Tibial nerve (tissue), 4 donors: ENCODE measurements at regions not wholly inside any gene's neighbourhood (a gene's known extent, or its start where the extent isn't known, plus 50 kb on each side); places are given as distances from the start of the nearest gene placed in this dataset.

Source experiments
- DNase-seq, 2 donors: peaks; one replicate each; pipeline ENCODE4 v3.0.0-alpha.2; 2019; ENCODE audit warnings: low spot score in 2 of 2
- H3K27ac ChIP-seq, 4 donors: fragments of 200-600 bp; sonication (generic) in 3 of 4; one replicate each; pipeline ENCODE4 v1.5.1; 2017 to 2019; ENCODE audit warnings: mild to moderate bottlenecking in 1 of 4
- H3K27me3 ChIP-seq, 2 donors: fragments of 200-600 bp; sonication (generic) in 1 of 2; one replicate each; pipeline versions ENCODE4 v1.5.1 to v1.6.0; 2017 to 2019
- H3K36me3 ChIP-seq, 3 donors: fragments of 200-600 bp; sonication (generic); one replicate each; pipeline ENCODE4 v1.5.1; 2018 to 2019
- H3K4me1 ChIP-seq, 4 donors: fragments of 200-600 bp; sonication (generic) in 3 of 4; one replicate each; pipeline ENCODE4 v1.5.1; 2017 to 2019
- H3K4me3 ChIP-seq, 4 donors: fragments of 200-600 bp; sonication (generic) in 3 of 4; one replicate each; pipeline ENCODE4 v1.5.1; 2017 to 2019; ENCODE audit warnings: mild to moderate bottlenecking in 1 of 4, moderate library complexity in 1 of 4
- H3K9me3 ChIP-seq, 4 donors: fragments of 200-600 bp; sonication (generic) in 3 of 4; one replicate each; pipeline ENCODE4 v1.5.1; 2017 to 2019
- EP300 ChIP-seq, 2 donors: sonication (generic); formaldehyde crosslinking; IDR thresholded peaks; one replicate each; pipeline ENCODE4 v1.6.1; 2017; ENCODE audit warnings: antibody characterized with exemption in 2 of 2, mild to moderate bottlenecking in 1 of 2
- POLR2A ChIP-seq, 2 donors: fragments of 450-650 bp; IDR thresholded peaks; one replicate each; pipeline ENCODE4 v1.6.1; 2017; ENCODE audit warnings: antibody characterized with exemption in 2 of 2, mild to moderate bottlenecking in 2 of 2, moderate library complexity in 2 of 2
- WGBS, 2 donors: methylation state at CpG; one replicate each; pipeline ENCODE4 v1.1.5; 2018; 5-methylcytosine and 5-hydroxymethylcytosine counted together
- TF ChIP-seq, protein P1 (sequence below), 5 experiments: fragments of 200-600 bp in 3 of 5; fragments of 450-650 bp in 2 of 5; sonication (generic) in 3 of 5; IDR thresholded peaks; one replicate each; pipeline ENCODE4 v1.5.1; 2016 to 2019; ENCODE audit warnings: antibody characterized with exemption in 5 of 5, mild to moderate bottlenecking in 3 of 5, moderate library complexity in 2 of 5

DNA sequence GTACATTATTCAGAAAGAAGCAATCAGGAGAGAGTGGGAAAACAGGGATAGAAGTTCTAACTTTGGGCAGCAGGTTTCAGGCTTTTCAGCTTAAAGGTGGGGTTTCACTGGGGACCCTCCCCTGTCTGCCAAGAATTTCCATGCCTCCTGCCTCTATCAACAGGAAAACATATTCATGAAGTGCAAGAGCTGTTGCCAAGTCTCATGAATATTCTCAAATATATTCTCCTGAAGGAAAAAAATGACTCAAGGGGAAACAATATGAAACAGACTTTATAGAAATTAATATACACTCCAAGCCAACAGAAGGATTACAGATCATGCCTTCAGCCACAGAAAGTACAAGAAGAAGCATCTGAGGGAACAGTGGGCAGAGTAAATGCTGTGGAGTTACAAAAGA, 713.3 kb upstream of the ADAMTS5 start:
- TF ChIP-seq POLR2A (IDR thresholded peaks at IDR 0.05): no peak
- TF ChIP-seq, protein P1, sequence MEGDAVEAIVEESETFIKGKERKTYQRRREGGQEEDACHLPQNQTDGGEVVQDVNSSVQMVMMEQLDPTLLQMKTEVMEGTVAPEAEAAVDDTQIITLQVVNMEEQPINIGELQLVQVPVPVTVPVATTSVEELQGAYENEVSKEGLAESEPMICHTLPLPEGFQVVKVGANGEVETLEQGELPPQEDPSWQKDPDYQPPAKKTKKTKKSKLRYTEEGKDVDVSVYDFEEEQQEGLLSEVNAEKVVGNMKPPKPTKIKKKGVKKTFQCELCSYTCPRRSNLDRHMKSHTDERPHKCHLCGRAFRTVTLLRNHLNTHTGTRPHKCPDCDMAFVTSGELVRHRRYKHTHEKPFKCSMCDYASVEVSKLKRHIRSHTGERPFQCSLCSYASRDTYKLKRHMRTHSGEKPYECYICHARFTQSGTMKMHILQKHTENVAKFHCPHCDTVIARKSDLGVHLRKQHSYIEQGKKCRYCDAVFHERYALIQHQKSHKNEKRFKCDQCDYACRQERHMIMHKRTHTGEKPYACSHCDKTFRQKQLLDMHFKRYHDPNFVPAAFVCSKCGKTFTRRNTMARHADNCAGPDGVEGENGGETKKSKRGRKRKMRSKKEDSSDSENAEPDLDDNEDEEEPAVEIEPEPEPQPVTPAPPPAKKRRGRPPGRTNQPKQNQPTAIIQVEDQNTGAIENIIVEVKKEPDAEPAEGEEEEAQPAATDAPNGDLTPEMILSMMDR (IDR thresholded peaks at IDR 0.05): no peak
- no peak for TF ChIP-seq EP300 (IDR thresholded peaks at IDR 0.05)
- Histone ChIP-seq H3K27me3 (no peaks in the 10 kb centered on the region), H3K4me1 (no peaks in the 10 kb centered on the region), H3K9me3 (no peaks in the 10 kb centered on the region), H3K36me3 (no peaks in the 10 kb centered on the region), H3K27ac (no peak overlapping the region), H3K4me3 (no peak overlapping the region)
- DNase-seq: no peak

DNA sequence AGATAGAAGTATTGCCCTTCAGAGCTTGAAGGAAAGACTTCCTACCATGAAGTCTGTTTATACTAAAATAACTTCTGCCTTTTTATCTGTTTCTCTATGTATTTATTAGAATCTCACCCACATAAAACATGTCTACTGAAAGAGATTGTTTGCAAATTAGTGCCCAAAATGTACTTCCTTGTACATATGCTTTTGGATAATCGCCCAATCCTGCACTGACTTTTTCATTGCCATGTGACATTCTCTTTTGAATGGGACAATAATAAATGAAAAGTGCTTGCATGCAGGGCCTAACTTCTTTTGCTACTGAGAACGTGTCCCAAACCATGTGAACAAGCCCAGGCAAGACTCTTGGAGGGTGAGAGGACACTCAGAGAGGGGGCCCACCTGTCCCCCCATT, 711.6 kb upstream of the ADAMTS5 start:
- 82 to 89% methylated on average over 2 of the region's 2 CpGs for WGBS, 2 donors
- DNase-seq: no peak
- Histone ChIP-seq H3K4me1 (no peaks in the 10 kb centered on the region), H3K36me3 (no peaks in the 10 kb centered on the region), H3K4me3 (no peak overlapping the region), H3K9me3 (no peaks in the 10 kb centered on the region), H3K27ac (no peak overlapping the region), H3K27me3 (no peaks in the 10 kb centered on the region)
- TF ChIP-seq, protein P1 (IDR thresholded peaks at IDR 0.05): no peak
- no peak for TF ChIP-seq POLR2A (IDR thresholded peaks at IDR 0.05)
- no peak for TF ChIP-seq EP300 (IDR thresholded peaks at IDR 0.05)

DNA sequence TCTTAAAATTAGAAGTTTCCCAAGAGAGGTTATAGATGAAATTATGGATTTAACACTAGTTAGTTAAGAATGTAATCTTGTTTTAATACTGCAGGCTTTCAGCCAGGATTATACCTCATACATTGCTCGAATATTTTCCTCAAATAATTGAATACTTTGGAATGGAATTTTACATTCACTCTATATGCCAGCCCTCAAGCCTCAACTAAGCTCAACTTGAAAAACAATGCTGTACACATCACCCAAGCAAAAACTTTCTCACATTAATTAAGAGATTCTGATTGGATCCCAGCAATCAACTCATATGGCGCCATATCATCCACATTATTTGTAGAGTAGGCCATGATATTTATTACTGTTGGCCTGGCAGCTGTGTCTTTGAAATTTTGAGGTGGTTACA, 710.7 kb upstream of the ADAMTS5 start:
- no peaks in the 10 kb centered on the region for H3K4me1 ChIP-seq

DNA sequence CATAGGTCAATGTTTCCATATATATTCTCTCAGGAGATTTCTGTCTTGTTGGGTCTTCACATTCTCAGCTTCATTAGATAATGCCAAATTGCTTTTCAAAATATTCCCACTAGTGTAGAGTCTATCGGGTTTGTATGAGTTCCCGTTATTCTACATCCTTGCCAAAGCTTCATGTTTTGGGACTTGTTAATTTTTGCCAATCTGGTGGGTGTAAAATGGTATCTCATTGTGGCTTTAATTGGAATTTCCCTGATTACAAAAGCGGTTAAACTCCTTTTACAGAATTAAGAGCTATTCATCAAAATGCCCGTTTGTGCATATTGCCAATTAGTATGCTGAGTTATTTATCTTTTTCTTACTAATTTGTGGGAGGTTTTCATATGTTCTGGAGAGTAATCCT, 708.4 kb upstream of the ADAMTS5 start:
- H3K36me3 ChIP-seq: no peaks in the 10 kb centered on the region
- H3K27ac ChIP-seq: no peak overlapping the region
- no peak for DNase-seq
- 39 to 47% methylated on average over 4 of the region's 4 CpGs for WGBS, 2 donors
- no peaks in the 10 kb centered on the region for H3K9me3 ChIP-seq
- TF ChIP-seq, protein P1 (IDR thresholded peaks at IDR 0.05): no peak
- TF ChIP-seq EP300 (IDR thresholded peaks at IDR 0.05) (no peak), POLR2A (IDR thresholded peaks at IDR 0.05) (no peak)
- no peaks in the 10 kb centered on the region for H3K4me1 ChIP-seq
- H3K27me3 ChIP-seq: no peaks in the 10 kb centered on the region
- no peak overlapping the region for H3K4me3 ChIP-seq

More for the DNA sequence above, 710.7 kb upstream of the ADAMTS5 start:
- Histone ChIP-seq H3K9me3 (no peaks in the 10 kb centered on the region), H3K27ac (no peak overlapping the region), H3K27me3 (no peaks in the 10 kb centered on the region), H3K36me3 (no peaks in the 10 kb centered on the region), H3K4me3 (no peak overlapping the region)
- TF ChIP-seq POLR2A (IDR thresholded peaks at IDR 0.05) (no peak), EP300 (IDR thresholded peaks at IDR 0.05) (no peak)
- TF ChIP-seq, protein P1 (IDR thresholded peaks at IDR 0.05): no peak
- WGBS, 2 donors: 47 to 49% methylated on average over 2 of the region's 2 CpGs
- no peak for DNase-seq

DNA sequence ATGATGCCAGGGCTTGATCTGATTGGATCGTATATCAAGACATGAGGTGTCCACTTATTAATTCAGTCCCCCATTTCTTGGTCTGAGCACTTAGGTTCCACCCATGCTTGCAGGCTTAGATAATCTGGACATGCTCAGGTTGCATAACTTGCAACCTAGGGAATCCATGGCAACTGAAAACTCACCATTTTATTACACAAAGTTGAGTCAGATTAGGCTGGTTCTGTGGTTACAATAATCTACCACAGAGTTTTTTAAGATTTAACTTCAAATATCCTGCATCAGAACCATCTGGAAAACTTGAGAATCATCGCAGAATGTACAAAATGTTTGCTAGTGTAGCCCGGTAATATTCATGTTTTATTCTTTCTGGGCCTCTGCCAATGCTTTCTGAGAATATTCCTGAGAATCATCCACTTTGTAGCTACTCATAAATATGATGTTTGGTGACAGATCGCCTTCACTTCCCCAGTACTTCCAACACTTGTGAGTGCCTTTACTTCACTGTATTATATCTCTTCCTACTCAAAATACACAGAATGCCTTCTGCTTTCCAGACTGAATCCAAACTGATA, 707.2 kb upstream of the ADAMTS5 start:
- Histone ChIP-seq H3K4me1 (no peaks in the 10 kb centered on the region), H3K27me3 (no peaks in the 10 kb centered on the region), H3K27ac (no peak overlapping the region), H3K4me3 (no peak overlapping the region), H3K9me3 (no peaks in the 10 kb centered on the region), H3K36me3 (no peaks in the 10 kb centered on the region)
- TF ChIP-seq EP300 (IDR thresholded peaks at IDR 0.05) (no peak), POLR2A (IDR thresholded peaks at IDR 0.05) (no peak)
- TF ChIP-seq, protein P1 (IDR thresholded peaks at IDR 0.05): no peak
- WGBS, 2 donors: 66 to 77% methylated on average over 4 of the region's 4 CpGs
- DNase-seq: no peak
